IgD-negative memory B cell (primary cell): ENCODE measurements at regions not wholly inside any gene's neighbourhood (a gene's known extent, or its start where the extent isn't known, plus 50 kb on each side); places are given as distances from the start of the nearest gene placed in this dataset.
A peak's percentile ranks its signal among the peaks of the same experiment; 100 is the strongest.
"Not testable (repeated sequence)": the region's sequence is repeated elsewhere in the genome, so short reads cannot be mapped to it uniquely, and the experiment has no call there.

ENCODE experiments used
- H3K27ac Mint-ChIP-seq, 3 donors: one replicate each; pipeline ENCODE4 v1.8.0; 2020 to 2022; ENCODE audit warnings: mild to moderate bottlenecking in 3 of 3, mixed read lengths in 3 of 3, moderate library complexity in 1 of 3
- H3K27me3 Mint-ChIP-seq: one replicate; pipeline ENCODE4 v1.8.0; 2021; ENCODE audit warnings: mixed read lengths
- H3K36me3 Mint-ChIP-seq: one replicate; pipeline ENCODE4 v1.8.0; 2020; ENCODE audit warnings: mild to moderate bottlenecking, mixed read lengths
- H3K4me1 Mint-ChIP-seq, 3 donors: one replicate each; pipeline ENCODE4 v1.8.0; 2020 to 2022; ENCODE audit warnings: mixed read lengths in 3 of 3, mild to moderate bottlenecking in 1 of 3
- H3K4me3 Mint-ChIP-seq, 4 donors: one replicate each; pipeline ENCODE4 v1.8.0; 2020 to 2022; ENCODE audit warnings: mild to moderate bottlenecking in 4 of 4, mixed read lengths in 4 of 4, moderate library complexity in 3 of 4
- H3K9me3 Mint-ChIP-seq, 3 donors: one replicate each; pipeline ENCODE4 v1.8.0; 2020 to 2021; ENCODE audit warnings: mixed read lengths in 3 of 3, mild to moderate bottlenecking in 1 of 3

GRCh38 chr13:38415233-38415632, 65.6 kb downstream of the UFM1 start:
- Mint-ChIP-seq H3K27ac (peak overlapping the region in 1 of 3 donors; percentile 65), H3K36me3 (no peaks in the 10 kb centered on the region), H3K9me3 (no peaks in the 10 kb centered on the region), H3K4me1 (peaks cover 4 to 8% (median 6%) of the 10 kb centered on the region in 3 donors), H3K4me3 (peak overlapping the region in 1 of 4 donors; percentile 83), H3K27me3 (no peaks in the 10 kb centered on the region)

- H3K36me3 Mint-ChIP-seq, result no peaks in the 10 kb centered on the region
- peaks cover 4 to 8% (median 6%) of the 10 kb centered on the region in 3 donors for H3K4me1 Mint-ChIP-seq
- no peak overlapping the region for H3K4me3 Mint-ChIP-seq
- H3K9me3 Mint-ChIP-seq, result no peaks in the 10 kb centered on the region
- H3K27ac Mint-ChIP-seq, result no peak overlapping the region
- no peaks in the 10 kb centered on the region for H3K27me3 Mint-ChIP-seq
Observed at GRCh38 chr13:38417241-38417640, 67.6 kb downstream of the UFM1 start.

GRCh38 chr13:38417727-38418126, 68.1 kb downstream of the UFM1 start:
- no peaks in the 10 kb centered on the region for H3K27me3 Mint-ChIP-seq

DNA sequence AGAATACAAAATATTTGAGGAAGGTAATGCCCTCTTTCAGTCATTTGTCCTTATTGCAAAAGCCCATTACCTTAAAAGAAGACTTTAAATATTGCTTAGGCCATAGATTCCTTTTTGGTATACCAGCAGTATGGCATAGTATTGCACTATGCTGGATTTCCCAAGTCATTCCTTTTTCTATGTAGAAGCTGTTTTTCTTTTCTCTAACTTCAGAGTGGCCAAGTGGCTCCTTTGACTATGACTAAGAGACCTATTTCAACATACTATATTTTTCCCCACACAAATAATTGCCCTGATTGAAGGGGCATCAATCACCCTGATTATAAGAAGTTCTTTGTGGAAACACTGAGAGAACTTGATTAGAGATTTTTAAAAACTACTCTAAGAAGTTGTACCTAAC, 68.6 kb downstream of the UFM1 start:
- no peak overlapping the region for H3K4me3 Mint-ChIP-seq
- H3K36me3 Mint-ChIP-seq, result no peaks in the 10 kb centered on the region
- peaks cover 4 to 8% (median 6%) of the 10 kb centered on the region in 3 donors for H3K4me1 Mint-ChIP-seq
- no peak overlapping the region for H3K27ac Mint-ChIP-seq
- H3K9me3 Mint-ChIP-seq, result no peaks in the 10 kb centered on the region
- H3K27me3 Mint-ChIP-seq, result no peaks in the 10 kb centered on the region

More at GRCh38 chr13:38417727-38418126, 68.1 kb downstream of the UFM1 start:
- Mint-ChIP-seq H3K27ac (no peak overlapping the region), H3K4me1 (peaks cover 4 to 8% (median 6%) of the 10 kb centered on the region in 3 donors), H3K4me3 (no peak overlapping the region), H3K9me3 (no peaks in the 10 kb centered on the region), H3K36me3 (no peaks in the 10 kb centered on the region)

GRCh38 chr13:38419312-38419873, 69.7 kb downstream of the UFM1 start:
- no peaks in the 10 kb centered on the region for H3K27me3 Mint-ChIP-seq
- H3K9me3 Mint-ChIP-seq, result no peaks in the 10 kb centered on the region
- no peak overlapping the region for H3K27ac Mint-ChIP-seq
- H3K4me1 Mint-ChIP-seq, result peaks cover 4 to 8% (median 6%) of the 10 kb centered on the region in 3 donors
- H3K36me3 Mint-ChIP-seq, result no peaks in the 10 kb centered on the region
- H3K4me3 Mint-ChIP-seq, result no peak overlapping the region

DNA sequence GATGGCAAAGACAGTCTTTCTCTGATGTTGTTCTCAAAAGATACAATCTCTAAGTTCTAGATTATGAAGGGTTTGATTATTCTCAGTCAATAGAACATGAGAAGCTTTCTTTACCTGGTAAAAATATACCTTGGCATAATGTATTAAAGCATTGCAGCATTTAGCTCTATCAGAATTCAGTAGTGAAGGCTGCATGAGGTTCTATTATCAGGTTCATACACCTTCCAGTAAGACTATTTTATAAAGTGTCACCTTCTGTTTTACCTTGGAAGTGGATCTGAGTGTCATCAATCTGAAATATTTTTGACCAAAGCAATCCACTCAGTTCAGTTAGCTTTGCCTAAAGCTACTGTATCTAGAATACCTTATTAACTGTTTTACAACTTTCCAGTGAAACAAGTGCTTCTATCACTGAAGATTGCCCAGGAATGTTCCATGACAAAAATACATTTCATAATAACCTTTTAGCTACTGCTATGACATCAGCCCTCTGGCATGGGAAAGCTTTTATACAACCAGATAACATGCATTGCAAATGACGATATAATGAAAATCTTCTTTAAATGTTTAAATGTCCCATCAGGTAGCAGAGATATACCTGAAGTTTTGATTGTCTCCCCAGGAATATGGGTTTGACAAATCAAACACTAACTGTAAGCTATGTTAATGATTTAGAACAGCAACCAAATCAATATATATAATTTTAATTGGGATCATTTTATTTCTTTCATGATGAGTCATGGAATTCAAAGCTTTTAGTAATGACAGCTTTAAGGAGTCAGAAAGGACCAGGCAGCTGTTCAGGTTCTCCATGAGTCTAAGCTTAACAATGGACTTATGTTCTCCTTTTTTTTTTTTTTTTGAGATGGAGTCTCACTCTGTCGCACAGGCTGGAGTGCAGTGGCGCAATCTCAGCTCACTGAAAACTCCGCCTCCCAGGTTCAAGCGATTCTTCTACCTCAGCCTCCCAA, 72.2 kb downstream of the UFM1 start:
- H3K27ac Mint-ChIP-seq, result no peak overlapping the region
- H3K4me1 Mint-ChIP-seq, result peaks cover 0 to 4% (median 0%) of the 10 kb centered on the region in 3 donors
- no peaks in the 10 kb centered on the region for H3K27me3 Mint-ChIP-seq
- no peaks in the 10 kb centered on the region for H3K36me3 Mint-ChIP-seq
- H3K9me3 Mint-ChIP-seq, result no peaks in the 10 kb centered on the region
- H3K4me3 Mint-ChIP-seq, result no peak overlapping the region

- Mint-ChIP-seq H3K36me3 (no peaks in the 10 kb centered on the region), H3K4me3 (no peak overlapping the region), H3K27me3 (peaks cover 3% of the 10 kb centered on the region)
Observed at GRCh38 chr13:38429916-38430315, 80.3 kb downstream of the UFM1 start.

GRCh38 chr13:38430796-38431195, 81.1 kb downstream of the UFM1 start:
- Mint-ChIP-seq H3K4me1 (no peaks in the 10 kb centered on the region), H3K4me3 (no peak overlapping the region), H3K27me3 (peaks cover 3% of the 10 kb centered on the region), H3K36me3 (no peaks in the 10 kb centered on the region), H3K27ac (no peak overlapping the region), H3K9me3 (no peaks in the 10 kb centered on the region)

More at GRCh38 chr13:38429916-38430315, 80.3 kb downstream of the UFM1 start:
- Mint-ChIP-seq H3K4me1 (no peaks in the 10 kb centered on the region), H3K27ac (no peak overlapping the region), H3K9me3 (no peaks in the 10 kb centered on the region)

- Mint-ChIP-seq H3K4me1 (no peaks in the 10 kb centered on the region), H3K4me3 (no peak overlapping the region), H3K27ac (no peak overlapping the region), H3K36me3 (no peaks in the 10 kb centered on the region), H3K27me3 (no peaks in the 10 kb centered on the region), H3K9me3 (no peaks in the 10 kb centered on the region)
Observed at GRCh38 chr13:38440666-38441065, 91.0 kb downstream of the UFM1 start.

- H3K36me3 Mint-ChIP-seq, result no peaks in the 10 kb centered on the region
- no peak overlapping the region for H3K27ac Mint-ChIP-seq
- H3K4me3 Mint-ChIP-seq, result no peak overlapping the region
- H3K4me1 Mint-ChIP-seq, result no peaks in the 10 kb centered on the region
- H3K9me3 Mint-ChIP-seq, result no peaks in the 10 kb centered on the region
- H3K27me3 Mint-ChIP-seq, result no peaks in the 10 kb centered on the region
Observed at GRCh38 chr13:38444904-38445303, 95.3 kb downstream of the UFM1 start.

- Mint-ChIP-seq H3K4me1 (no peaks in the 10 kb centered on the region), H3K36me3 (no peaks in the 10 kb centered on the region), H3K27me3 (no peaks in the 10 kb centered on the region), H3K27ac (no peak overlapping the region), H3K9me3 (no peaks in the 10 kb centered on the region), H3K4me3 (no peak overlapping the region)
Observed at GRCh38 chr13:38452656-38453055, 103.0 kb downstream of the UFM1 start.

DNA sequence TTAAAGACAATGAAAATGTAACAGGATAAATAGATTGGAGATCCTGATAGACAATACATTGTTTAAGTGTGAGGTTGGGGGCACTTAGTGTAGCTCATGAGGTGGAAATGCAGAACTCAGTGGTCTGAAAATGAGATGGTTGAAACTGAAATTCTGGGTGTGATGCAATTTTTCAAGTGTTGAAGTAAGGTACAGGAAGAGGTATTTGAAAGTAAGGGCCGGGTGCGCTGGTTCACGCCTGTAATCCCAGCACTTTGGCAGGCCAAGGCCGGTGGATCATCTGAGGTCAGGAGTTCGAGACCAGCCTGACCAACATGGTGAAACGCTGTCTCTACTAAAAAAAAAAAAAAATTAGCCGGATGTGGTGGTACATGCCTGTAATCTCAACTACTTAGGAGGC, 113.0 kb downstream of the UFM1 start:
- H3K27ac Mint-ChIP-seq, result no peak overlapping the region
- H3K36me3 Mint-ChIP-seq, result no peaks in the 10 kb centered on the region
- H3K27me3 Mint-ChIP-seq, result no peaks in the 10 kb centered on the region
- no peaks in the 10 kb centered on the region for H3K4me1 Mint-ChIP-seq
- H3K9me3 Mint-ChIP-seq, result peaks cover 1 to 9% (median 3%) of the 10 kb centered on the region in 3 donors
- no peak overlapping the region for H3K4me3 Mint-ChIP-seq

DNA sequence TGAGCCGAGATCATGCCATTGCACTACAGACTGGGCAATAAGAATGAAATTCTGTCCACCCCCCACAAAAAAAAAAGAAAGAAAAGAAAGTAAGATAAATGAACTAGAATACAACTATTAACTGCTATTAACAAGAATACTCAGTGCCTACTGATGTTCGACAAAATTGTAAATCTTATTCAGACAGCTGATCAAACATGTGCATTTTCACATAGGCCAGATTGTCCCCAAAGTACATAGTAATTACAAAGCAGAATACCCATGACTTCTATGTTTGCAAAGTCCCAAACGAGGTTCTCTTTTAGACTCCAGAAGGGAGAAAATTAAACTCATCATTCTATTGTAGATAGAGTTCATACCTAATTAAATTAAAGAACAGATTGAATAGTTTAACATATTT, 113.4 kb downstream of the UFM1 start:
- Mint-ChIP-seq H3K27ac (no peak overlapping the region), H3K4me1 (no peaks in the 10 kb centered on the region), H3K27me3 (no peaks in the 10 kb centered on the region), H3K4me3 (no peak overlapping the region), H3K36me3 (no peaks in the 10 kb centered on the region), H3K9me3 (peaks cover 1 to 9% (median 3%) of the 10 kb centered on the region in 3 donors)

- H3K27ac Mint-ChIP-seq, H3K9me3 Mint-ChIP-seq, H3K36me3 Mint-ChIP-seq, H3K4me3 Mint-ChIP-seq, H3K4me1 Mint-ChIP-seq, H3K27me3 Mint-ChIP-seq: not testable (repeated sequence)
Observed at GRCh38 chr13:38472411-38472810, 122.8 kb downstream of the UFM1 start.

DNA sequence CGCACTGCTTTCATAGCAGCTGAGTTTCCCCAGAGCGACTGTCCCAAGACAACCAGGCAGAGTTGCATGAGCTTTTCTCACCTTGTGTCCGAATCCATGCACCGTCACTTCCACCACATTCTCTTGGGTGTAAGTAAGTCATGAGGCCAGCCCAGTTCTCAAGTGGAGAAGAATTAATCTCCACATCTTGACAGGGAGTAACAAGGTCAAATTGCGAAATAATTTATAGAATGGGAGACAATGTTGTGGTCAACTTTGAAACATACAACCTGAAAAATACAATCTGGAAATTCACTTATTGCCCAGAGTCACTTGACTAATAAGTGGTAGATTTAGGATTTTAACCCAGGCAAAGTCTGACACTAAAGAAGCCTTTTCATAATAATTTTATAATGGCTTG, 123.7 kb downstream of the UFM1 start:
- Mint-ChIP-seq H3K4me3 (no peak overlapping the region), H3K27me3 (no peaks in the 10 kb centered on the region), H3K27ac (no peak overlapping the region), H3K4me1 (no peaks in the 10 kb centered on the region), H3K36me3 (no peaks in the 10 kb centered on the region), H3K9me3 (no peaks in the 10 kb centered on the region)

DNA sequence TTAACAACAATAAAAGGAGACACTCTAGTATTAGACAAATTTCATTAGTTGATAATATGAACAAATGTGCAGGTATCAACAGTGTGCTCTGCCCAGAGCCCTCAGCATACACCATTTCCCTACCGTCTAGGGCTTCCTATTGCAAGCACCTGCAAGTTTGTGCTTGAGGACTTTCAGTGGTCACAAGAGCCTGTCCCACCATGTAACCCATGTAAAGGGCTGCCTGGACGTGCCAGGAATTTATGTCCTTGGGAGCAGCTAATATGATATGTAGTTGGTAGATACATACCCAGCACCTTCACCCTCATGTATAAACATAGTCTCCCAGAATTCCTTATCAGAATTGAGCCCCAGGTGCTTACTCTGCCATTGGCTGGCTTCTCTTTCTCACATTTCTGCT, 128.0 kb downstream of the UFM1 start:
- no peaks in the 10 kb centered on the region for H3K27me3 Mint-ChIP-seq
- H3K27ac Mint-ChIP-seq, result no peak overlapping the region
- H3K9me3 Mint-ChIP-seq, result no peaks in the 10 kb centered on the region
- H3K4me1 Mint-ChIP-seq, result no peaks in the 10 kb centered on the region
- no peak overlapping the region for H3K4me3 Mint-ChIP-seq
- no peaks in the 10 kb centered on the region for H3K36me3 Mint-ChIP-seq
